ENCODE measurements at regions not wholly inside any gene's neighbourhood (a gene's known extent, or its start where the extent isn't known, plus 50 kb on each side); places are given as distances from the start of the nearest gene placed in this dataset.

DNA sequence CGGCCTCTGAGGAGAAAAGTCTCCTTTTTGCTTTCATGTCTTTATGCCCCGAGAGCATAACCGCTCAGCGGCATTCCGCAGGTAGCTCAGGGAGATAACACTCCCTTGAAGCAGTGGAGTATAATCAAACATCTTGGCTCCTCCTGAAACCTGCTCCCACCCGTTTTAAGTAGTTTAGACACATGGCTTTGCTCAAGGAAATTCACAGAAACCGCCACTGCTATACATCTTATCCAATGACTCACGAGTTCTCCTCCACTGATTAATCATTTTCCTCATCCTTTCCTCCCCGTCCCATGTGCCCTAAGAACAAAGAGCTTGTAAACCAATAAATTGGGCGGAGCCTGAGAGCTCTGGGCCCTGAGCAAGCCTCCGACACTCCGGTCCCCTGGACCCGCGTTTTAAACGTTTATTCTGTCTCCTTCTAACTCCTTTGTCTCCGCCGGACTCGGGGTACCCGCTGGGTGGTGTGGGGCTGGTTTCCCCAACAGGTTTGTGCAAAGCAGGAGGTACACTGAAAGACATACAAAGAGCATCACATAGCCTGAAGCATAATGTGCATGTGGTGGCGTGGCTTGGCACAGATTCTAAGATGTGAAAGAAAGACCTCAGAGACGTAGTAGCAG lies 401.2 kb downstream of the TLL1 start:
- DNase-seq (ENCODE audit: low read depth in 2 of 2) = no peak

DNA sequence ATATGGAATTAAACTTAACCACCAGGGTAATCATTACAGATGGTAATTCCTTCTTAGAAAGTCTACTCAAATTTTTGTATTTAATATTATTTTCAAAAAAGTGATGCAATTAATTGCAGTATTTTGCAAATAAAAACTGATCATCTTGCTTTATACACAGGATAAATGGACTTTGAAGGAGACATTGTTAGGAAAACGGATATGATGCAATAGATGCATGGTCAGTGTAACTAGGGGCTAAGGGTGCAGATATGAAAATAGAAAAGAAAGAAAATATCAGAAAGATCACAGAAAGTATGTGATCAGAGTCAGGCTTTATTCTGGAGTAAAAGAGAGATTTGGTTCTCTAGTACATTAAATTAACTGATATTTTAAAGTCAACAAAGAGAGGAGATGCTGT lies 401.7 kb downstream of the TLL1 start:
- no peak for DNase-seq (ENCODE audit: low read depth in 2 of 2)

DNA sequence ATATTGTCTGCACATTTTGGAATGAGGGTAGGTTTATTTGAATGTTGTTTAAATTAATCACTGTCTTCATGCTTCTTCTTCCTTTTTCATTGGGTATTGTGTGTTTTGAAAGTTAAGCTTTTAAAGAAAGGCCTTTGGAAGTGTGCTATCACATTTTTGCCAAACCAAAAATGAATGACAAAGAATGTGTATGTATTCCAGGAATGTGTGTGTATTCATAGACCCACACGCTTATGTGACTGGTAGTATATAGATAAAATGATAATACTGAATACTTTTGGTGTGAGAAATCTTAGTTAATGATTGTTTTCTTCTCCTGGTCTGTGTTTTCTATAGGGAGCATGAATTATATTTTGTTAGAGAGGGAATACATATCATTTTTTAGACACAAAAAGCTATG lies 404.4 kb downstream of the TLL1 start:
- no peak for DNase-seq (ENCODE audit: low read depth in 2 of 2)

DNA sequence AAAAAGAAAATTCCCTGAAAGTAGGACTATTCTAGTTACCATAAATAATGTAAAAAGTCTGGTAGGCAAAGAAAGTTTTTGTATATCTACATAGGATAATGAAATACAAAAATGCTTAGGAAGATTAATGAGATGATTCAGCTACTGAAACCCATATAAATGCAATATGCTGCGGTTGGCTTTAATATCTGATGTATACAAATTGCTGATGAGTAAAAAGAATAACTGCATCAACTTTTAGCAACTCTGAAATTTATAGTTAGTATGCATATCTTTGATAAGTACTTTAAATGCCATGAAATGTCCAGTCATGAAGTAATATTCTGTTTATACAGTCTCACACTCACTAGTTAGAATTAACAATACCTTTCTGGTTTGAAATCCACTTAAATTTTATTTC lies 404.8 kb downstream of the TLL1 start:
- no peak for DNase-seq (ENCODE audit: low read depth in 2 of 2)

DNA sequence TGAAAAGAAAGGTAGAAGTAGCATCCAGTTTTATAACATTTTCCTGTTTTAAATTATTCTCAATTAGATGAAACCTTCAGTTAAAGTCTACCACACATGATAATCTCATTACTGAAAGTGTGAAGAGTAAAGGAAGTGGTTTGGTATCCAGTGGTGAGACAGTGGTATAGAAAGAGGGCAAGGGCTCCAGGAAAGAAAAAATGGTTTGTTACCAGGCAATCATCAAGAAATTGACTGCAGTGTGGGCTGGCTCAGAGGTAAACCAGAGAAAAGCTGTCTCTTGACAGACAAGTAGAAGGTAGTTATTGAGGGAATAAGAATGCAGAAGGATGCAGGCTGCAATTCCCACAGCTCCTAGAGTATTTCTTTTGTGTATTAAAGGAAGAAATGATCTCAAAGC lies 406.2 kb downstream of the TLL1 start:
- no peak for DNase-seq (ENCODE audit: low read depth in 2 of 2)

DNA sequence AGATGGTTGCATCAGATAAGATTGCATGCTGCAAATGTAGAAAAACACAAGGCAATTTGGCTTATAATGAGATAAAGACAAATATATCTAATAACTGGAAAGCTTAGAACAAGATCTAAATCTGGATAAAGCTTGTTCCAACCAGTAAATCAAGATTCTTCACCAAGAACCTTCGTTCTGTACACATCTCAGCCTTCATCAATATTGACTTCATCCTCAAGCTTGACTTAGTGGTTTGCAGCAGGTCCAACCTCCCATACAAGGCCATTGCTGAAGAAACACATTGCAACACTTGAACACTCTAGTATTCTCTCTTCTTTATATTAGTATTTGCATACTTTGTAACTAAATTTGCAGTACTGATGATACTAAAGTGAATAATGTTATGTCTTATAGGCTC lies 407.6 kb downstream of the TLL1 start:
- no peak for DNase-seq (ENCODE audit: low read depth in 2 of 2)

DNA sequence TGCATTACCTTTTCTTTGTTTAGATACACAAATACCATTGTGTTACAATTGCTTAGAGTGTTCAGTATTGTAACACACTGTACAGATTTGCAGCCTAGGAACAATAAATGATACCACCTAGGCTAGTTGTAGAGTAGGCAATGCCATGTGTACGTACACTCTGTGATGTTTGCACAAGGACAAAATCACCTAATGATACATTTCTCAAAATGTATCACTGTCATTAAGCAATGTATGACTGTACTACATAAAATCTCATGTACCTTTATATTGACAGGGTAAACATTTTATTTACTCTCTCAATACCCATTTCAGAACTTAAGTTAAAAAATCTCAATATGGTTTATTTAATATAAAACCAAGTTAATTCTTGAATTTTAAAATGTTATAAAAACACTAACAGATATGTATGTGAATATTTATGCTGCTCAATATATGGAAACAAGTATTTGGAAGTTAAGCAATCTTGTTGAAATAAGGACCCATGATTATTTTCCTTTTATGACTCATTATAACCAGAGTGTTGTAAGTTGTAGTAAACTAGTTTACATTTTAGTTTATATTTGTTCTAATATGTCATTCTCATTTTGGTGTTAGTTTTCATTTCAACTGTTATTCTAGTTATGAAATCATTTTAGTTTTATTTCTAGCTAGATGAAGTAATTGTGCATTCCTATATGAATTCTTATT lies 409.2 kb downstream of the TLL1 start:
- no peak for DNase-seq (ENCODE audit: low read depth in 2 of 2)

DNA sequence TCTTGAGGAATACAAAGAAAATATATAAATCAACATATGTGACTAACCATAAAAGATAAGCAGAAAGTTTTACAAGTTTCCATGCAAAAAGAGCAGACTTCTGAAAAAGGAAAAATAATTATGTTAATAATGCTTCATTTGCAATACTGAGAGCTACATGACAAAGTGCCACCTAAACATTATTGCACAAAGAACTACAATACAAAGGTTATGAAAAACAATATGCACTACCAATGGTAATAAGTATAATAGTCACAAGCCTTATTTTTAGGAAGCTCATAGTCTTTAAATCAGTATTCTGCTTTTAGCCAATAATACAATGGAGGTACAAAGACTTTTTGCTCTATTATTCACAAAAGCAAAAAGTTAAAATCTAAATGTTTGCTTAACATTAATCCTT lies 411.2 kb downstream of the TLL1 start:
- DNase-seq (ENCODE audit: low read depth in 2 of 2) = no peak

DNA sequence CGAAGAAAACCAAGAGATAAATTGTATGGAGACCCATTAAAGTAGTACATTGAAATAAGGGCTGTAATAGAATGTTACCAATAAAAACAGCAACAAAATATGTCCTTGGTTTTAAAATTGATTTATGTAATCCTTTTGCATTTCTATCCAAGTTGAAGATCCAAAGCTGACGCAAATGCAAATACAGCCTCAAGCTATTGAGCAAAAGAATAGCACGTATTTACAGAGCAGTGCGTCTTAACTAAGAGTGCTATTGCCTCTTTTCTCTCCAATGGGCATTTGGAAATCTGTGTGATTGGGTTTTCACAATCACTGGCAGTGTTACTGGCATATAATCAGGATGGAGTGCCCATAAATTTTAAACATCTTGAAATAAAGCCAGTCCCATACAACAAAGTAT lies 417.4 kb downstream of the TLL1 start:
- DNase-seq (ENCODE audit: low read depth in 2 of 2) = no peak

DNA sequence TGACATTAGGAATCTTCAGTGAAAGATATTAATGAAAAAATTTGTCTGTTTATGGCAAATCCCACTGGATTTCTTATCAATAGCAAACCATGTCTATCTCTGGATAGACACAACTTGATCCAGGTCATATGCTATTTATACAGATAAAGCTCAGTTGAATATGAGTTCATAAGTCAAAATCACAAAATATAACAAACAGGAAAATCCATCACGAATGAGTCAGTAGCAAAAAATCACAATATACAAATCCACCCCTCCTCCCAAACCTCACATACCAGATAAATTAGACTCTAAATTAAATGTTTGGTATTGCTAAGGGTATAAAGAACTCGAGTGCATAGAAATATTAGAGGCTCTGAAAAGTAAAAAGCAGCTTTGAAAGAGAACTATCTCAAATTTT lies 420.5 kb downstream of the TLL1 start:
- peak; percentile 6 to 11 for DNase-seq (ENCODE audit: low read depth in 2 of 2)

DNA sequence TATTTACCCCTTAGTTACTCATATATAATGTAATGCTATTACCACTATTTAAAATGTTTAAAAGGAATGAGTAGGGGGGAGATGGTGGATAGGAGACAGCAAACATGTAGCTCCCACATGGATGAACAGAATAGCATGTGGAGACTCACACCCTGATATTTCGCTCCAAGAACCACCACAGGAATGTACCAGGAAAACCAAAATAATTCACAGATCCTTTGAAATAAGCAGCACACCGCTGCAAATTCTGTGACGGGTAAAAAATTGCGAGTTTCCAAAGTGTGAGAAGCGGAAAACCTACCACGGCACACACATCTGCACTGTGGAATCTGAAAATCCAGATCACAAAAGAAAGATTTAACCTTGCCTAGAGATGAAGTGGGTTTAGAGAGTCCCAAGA lies 428.2 kb downstream of the TLL1 start:
- DNase-seq (ENCODE audit: low read depth in 2 of 2) = no peak

DNA sequence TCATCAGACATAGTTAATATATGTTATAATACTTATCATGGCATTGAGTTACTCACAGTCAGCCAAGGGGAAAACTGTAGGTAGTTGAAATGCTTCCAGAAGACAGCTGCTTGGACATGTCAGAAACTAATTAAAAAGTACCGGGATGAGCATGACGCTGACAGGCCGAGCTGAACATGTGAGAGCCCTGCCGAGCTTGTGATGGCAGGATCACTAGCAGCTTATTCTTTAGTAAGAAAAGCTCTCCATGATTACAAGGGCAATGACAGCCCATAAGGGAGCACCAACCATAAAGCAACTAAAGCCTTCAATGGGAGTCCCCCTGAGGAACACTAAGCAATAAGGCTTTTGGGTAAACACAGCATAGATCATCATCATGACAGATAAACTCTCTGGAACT lies 435.6 kb downstream of the TLL1 start:
- DNase-seq (ENCODE audit: low read depth in 2 of 2) = no peak

DNA sequence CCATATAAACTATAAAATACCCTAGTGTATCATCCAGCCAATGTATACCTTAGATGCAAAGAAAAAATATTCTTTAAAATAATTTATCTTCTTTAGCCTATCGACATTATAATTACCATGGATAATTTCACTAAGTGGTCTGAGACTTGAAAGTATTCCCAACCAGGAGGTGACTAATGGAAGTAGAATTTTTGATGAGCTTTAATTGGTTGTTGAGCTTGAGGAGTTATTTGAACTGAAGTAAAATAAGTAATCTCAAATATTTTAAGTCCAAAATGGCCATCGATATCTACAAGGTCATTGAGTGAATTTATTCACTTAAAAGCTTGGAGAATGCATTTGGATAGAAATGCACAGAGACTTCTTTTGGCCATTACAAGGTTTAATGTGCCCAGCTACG lies 436.2 kb downstream of the TLL1 start:
- DNase-seq (ENCODE audit: low read depth in 2 of 2) = no peak

DNA sequence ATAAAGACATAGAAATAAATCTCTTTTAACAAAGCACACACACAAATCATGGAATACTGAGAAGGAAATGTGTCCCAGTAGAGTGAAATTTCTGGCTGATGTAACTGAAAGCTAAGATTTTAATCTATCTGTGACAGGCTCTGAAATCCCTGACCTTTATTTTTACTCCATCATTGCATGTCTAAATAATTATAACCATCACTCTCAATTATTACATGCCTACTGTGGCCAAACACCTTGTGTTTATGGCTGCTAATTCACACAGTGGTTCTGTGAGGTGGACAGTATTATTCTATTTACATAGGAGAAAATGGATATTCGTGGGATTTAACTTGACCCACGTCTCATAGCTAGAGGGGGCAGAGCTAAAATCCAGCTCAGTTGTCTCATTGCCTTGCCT lies 438.1 kb downstream of the TLL1 start:
- no peak for DNase-seq (ENCODE audit: low read depth in 2 of 2)

DNA sequence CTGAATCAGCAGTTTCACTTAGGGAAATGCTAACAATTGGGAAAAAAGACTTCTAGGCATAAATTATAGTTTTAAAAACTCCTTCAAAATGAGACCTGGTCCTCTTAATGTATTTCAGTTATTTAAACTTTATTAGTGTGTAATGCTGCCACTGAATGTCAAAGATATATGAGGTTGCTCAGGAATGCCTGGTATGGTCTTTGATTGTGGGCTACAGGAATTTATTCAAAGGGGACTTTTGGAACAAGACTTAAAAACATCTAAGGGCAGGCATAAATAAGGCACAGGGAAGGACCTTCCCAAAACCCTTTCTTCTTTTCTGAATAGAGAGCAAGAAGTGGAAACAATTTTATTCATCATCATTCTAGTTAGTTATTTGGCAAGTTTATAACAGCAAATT lies 439.1 kb downstream of the TLL1 start:
- DNase-seq (ENCODE audit: low read depth in 2 of 2) = no peak

DNA sequence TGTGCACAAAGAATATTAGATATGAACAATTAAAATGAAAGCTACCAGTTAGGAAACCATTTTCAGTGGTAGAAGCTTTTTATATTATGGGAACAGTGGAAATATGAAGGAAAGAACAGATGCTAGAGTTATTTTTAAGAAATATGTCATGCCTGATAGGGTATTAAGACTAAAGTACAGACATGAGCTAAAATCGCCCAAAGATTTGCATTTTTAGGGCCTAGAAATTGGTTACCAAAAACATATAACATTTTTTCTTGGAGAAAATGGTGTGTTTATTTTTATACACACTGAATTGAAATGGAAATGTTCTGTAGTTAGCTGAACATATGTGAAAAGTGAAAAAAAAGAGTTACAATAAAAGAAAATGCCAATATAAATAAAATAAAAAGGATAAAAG lies 441.9 kb downstream of the TLL1 start:
- no peak for DNase-seq (ENCODE audit: low read depth in 2 of 2)

DNA sequence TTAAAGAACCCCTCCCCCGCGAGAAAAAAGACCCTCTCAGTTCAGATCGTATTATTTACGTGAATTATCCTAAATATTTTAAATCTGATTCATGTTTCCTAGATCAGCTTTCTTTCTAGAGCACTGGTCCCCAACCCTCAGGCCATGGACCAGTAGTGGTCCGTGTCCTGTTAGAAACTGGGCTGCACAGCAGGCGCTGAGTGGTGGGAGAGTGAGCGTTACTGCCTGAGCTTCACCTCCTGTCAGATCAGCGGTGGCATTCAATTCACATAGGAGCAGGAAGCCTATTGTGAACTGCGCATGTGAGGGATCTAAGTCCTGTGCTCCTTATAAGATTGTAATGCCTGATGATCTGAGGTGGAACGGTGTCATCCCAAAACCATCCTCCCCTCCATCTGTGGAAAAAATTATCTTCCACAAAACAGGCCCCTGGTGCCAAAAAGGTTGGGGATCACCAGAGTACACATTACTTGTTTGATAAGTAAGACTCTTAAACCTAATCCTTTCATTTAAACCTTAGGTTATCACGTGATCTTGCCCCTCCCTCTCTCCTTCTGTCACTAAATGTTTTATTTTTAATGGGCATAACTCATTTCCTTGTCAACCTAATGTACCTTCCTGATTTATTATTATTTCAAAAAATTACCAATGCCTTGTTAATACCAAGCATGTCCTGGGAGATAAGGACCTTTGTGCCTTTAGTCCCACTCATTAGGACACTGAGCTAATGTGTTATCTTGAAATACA lies 442.9 kb downstream of the TLL1 start:
- DNase-seq (ENCODE audit: low read depth in 2 of 2) = no peak

DNA sequence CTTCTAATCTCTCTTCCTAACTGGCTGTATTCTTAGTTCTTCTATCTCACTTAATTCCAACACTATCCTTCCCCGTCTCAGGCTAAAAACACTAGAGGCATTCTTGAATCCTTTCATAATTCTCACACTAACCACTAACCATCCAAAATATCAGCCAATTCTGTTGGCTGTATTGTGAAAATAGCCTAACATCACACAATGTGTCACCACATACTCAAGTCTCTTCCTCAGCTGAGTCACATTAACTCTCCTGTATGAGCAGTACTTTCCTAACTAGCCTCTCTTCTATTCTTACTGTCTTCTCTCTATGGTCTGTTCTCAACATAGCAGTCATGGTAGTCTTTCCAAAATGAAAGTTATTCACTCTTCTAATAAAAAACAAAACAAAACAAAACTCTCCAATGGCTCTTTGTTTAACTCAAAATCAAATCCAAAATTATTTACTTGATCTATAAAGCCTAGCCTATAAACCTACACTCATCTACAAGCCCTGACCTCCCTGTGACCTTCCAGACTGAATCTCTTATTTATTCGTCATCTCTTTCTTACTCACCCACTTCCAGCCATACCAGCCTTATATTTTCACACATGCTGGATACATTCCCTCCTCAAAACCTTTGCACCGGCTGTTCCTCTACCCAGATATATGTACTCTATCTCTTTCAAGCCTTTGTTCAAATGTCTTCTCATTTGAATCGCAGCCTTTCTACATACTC lies 445.9 kb downstream of the TLL1 start:
- no peak for DNase-seq (ENCODE audit: low read depth in 2 of 2)

DNA sequence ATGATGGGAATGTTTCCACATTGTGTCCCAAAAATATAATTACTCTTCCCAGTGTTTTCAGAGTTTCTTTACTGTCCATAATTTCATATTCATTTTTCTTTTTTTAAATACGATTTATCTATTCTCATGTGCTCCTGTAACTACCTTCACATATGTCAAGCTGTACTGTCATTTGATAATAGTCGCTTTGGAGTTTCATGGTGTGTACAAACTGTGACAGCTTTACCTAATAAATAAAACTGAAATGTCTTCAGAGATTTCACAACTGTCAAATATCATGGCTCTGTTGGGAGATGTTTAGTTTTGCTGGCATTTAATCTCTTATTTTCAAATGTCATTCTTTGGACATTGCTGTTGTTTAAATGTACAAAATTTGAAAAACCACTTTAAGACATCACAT lies 450.2 kb downstream of the TLL1 start:
- DNase-seq (ENCODE audit: low read depth in 2 of 2) = no peak

DNA sequence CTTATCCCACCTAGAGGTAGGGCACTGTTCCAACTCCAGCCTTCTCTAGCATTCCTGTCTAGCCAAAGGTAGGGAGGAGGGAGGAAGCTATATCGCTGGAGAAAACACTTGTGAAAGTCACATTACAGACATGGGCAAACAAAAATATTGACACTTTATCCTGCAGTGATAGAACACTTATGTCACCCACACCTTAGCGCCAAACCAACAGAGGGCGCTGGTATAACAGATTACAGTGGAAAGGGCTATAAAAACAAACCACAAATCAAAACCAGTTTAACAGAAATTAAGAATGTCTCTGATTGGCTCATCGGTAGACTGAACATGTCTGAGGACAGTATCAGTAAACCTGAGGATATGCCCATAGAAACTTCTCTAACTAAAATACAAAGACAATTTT lies 451.3 kb downstream of the TLL1 start:
- peak in 1 of 2 donors; percentile 12 for DNase-seq (ENCODE audit: low read depth in 2 of 2)

DNA sequence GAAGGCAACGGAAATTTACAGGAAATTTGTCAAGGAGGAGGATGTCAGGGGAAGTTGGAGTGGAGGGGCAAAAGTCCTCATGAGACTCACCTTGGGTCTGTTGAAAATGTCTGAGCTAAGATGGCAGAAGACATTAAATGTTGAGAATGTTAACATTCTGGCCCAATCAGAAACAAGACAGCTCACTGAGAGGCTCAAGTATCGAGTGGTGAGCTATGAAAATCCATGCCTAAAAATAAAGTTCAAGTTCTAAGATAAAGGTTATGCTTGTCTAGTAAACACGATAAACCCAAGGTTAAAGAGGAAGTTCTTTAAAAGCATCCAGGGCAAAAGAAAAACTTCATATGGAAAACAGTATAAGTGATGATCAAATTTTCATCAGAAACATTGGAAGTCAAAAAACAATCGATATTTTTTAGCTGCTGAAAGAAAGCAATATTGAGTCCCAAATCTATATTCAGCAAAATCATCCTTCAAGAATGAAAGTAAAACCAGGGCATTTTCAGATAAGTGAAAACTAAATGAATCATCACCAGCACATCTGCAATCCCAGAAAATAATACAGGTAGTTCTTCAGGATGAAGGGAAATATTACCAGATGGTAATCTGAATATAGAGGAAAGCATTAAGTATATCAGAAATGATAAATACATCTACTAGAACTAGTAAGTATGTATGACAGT lies 462.4 kb downstream of the TLL1 start:
- no peak for DNase-seq (ENCODE audit: low read depth in 2 of 2)

DNA sequence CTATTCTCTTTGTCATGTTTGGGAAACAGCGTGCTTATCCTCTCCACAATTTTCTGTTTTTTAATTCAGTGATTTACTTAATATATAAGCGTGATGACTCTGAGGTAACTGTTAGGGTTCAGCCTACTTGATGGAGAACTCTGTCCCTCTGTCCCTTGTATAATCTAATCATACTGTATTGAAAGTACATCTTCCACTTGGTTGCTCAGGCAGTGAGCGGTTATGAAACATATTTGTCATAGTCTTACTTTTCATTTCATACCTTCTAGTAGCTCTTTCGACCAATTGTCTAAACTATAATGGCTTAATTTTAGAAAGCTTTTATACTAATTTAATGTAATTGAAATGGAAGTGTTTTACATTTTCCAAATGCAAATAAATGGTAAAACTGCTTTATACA lies 469.0 kb downstream of the TLL1 start:
- DNase-seq (ENCODE audit: low read depth in 2 of 2) = no peak
